Esophagus squamous epithelium (tissue), 5 donors: ENCODE measurements at regions not wholly inside any gene's neighbourhood (a gene's known extent, or its start where the extent isn't known, plus 50 kb on each side); places are given as distances from the start of the nearest gene placed in this dataset.

ENCODE experiments used
- DNase-seq: peaks from one replicate; lab custom pipeline; 2025; lab: John Stamatoyannopoulos, UW
- H3K27ac ChIP-seq, 4 donors: fragments of 200-600 bp; sonication (generic); one replicate each; pipeline ENCODE4 v1.5.1; 2016 to 2019; ENCODE audit warnings: mild to moderate bottlenecking in 1 of 4
- H3K27me3 ChIP-seq, 4 donors: fragments of 200-600 bp; sonication (generic); 1 replicate in 3 of 4; 2 replicates in 1 of 4; pipeline versions ENCODE4 v1.5.1 to v1.6.0; 2017 to 2021; ENCODE audit warnings: antibody characterized with exemption in 1 of 4
- H3K36me3 ChIP-seq, 3 donors: fragments of 200-600 bp; sonication (generic); one replicate each; pipeline ENCODE4 v1.5.1; 2016 to 2019
- H3K4me1 ChIP-seq, 3 donors: fragments of 200-600 bp; sonication (generic); one replicate each; pipeline ENCODE4 v1.5.1; 2017 to 2019
- H3K4me3 ChIP-seq, 4 donors: fragments of 200-600 bp; sonication (generic); 1 replicate in 3 of 4; 2 replicates in 1 of 4; pipeline ENCODE4 v1.5.1; 2016 to 2019; ENCODE audit warnings: mild to moderate bottlenecking in 2 of 4, moderate library complexity in 1 of 4
- H3K9me3 ChIP-seq, 3 donors: fragments of 200-600 bp; sonication (generic); one replicate each; pipeline ENCODE4 v1.5.1; 2016 to 2019
- POLR2A ChIP-seq, 4 donors: fragments of 450-650 bp; IDR thresholded peaks; one replicate each; pipeline ENCODE4 v1.6.1; 2017; ENCODE audit warnings: antibody characterized with exemption in 4 of 4, mild to moderate bottlenecking in 4 of 4, moderate library complexity in 3 of 4
- WGBS, 2 donors: methylation state at CpG; one replicate each; pipeline ENCODE4 v1.1.5; 2018; 5-methylcytosine and 5-hydroxymethylcytosine counted together
- intact Hi-C: fragments of 100-400 bp; cut with DNase I; formaldehyde crosslinking; loops from one replicate; pipeline ENCODE4 v1.15.0; 2022
- TF ChIP-seq, protein P1 (sequence below), 6 experiments: fragments of 450-650 bp in 4 of 6; fragments of 200-600 bp in 2 of 6; sonication (generic) in 2 of 6; IDR thresholded peaks; one replicate each; pipeline ENCODE4 v1.5.1; 2016 to 2019; ENCODE audit warnings: antibody characterized with exemption in 6 of 6, mild to moderate bottlenecking in 4 of 6, moderate library complexity in 4 of 6
- donor health status: DM: yes; HTN: yes; CAD: no.

GRCh38 chr5:130455175-130455574, 550.9 kb downstream of the CHSY3 start:
- Histone ChIP-seq H3K4me1 (no peaks in the 10 kb centered on the region), H3K36me3 (no peaks in the 10 kb centered on the region), H3K4me3 (no peak overlapping the region), H3K27ac (no peak overlapping the region), H3K9me3 (peaks cover 0 to 8% (median 0%) of the 10 kb centered on the region in 3 donors), H3K27me3 (no peaks in the 10 kb centered on the region)
- 80 to 89% methylated on average over 2 of the region's 2 CpGs for WGBS, 2 donors
- TF ChIP-seq POLR2A (IDR thresholded peaks at IDR 0.05) = no peak
- TF ChIP-seq, protein P1, sequence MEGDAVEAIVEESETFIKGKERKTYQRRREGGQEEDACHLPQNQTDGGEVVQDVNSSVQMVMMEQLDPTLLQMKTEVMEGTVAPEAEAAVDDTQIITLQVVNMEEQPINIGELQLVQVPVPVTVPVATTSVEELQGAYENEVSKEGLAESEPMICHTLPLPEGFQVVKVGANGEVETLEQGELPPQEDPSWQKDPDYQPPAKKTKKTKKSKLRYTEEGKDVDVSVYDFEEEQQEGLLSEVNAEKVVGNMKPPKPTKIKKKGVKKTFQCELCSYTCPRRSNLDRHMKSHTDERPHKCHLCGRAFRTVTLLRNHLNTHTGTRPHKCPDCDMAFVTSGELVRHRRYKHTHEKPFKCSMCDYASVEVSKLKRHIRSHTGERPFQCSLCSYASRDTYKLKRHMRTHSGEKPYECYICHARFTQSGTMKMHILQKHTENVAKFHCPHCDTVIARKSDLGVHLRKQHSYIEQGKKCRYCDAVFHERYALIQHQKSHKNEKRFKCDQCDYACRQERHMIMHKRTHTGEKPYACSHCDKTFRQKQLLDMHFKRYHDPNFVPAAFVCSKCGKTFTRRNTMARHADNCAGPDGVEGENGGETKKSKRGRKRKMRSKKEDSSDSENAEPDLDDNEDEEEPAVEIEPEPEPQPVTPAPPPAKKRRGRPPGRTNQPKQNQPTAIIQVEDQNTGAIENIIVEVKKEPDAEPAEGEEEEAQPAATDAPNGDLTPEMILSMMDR (IDR thresholded peaks at IDR 0.05) = no peak
- intact Hi-C loops = no loop called here
- no peak for DNase-seq

DNA sequence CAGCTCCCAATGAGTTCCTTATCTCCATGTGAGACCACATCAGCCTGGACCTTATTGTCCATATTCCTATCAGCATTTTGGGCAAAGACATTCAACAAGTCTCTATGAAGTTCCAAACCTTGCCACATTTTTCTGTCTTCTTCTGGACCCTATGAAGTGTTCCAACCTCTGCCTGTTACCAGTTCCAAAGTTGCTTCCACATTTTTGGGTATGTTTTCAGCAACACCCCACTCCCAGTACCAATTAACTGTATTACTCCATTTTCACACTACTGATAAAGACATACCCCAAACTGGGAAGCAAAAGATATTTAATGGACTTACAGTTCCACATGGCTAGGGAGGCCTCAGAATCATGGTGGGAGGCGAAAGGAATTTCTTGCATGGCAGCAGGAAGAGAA, 548.5 kb downstream of the CHSY3 start:
- WGBS, 2 donors = 75 to 90% methylated on average over 1 of the region's 1 CpG
- intact Hi-C loops = no loop called here
- TF ChIP-seq, protein P1 (IDR thresholded peaks at IDR 0.05) = no peak
- no peak for TF ChIP-seq POLR2A (IDR thresholded peaks at IDR 0.05)

GRCh38 chr5:130436430-130436829, 532.2 kb downstream of the CHSY3 start:
- H3K4me1 ChIP-seq = no peaks in the 10 kb centered on the region
- no peak for TF ChIP-seq POLR2A (IDR thresholded peaks at IDR 0.05)
- TF ChIP-seq, protein P1 (IDR thresholded peaks at IDR 0.05) = no peak
- 52 to 65% methylated on average over 1 of the region's 1 CpG for WGBS, 2 donors
- DNase-seq = no peak
- H3K36me3 ChIP-seq = no peaks in the 10 kb centered on the region
- intact Hi-C loops = no loop called here
- peaks cover 0 to 12% (median 3%) of the 10 kb centered on the region in 3 donors for H3K9me3 ChIP-seq
- H3K4me3 ChIP-seq = no peak overlapping the region
- no peaks in the 10 kb centered on the region for H3K27me3 ChIP-seq
- no peak overlapping the region for H3K27ac ChIP-seq

More for the DNA sequence above, 548.5 kb downstream of the CHSY3 start:
- no peaks in the 10 kb centered on the region for H3K4me1 ChIP-seq
- H3K36me3 ChIP-seq = no peaks in the 10 kb centered on the region
- H3K9me3 ChIP-seq = peaks cover 0 to 4% (median 0%) of the 10 kb centered on the region in 3 donors
- no peak overlapping the region for H3K27ac ChIP-seq
- H3K27me3 ChIP-seq = no peaks in the 10 kb centered on the region
- no peak for DNase-seq
- no peak overlapping the region for H3K4me3 ChIP-seq

- intact Hi-C loops = no loop called here
- no peaks in the 10 kb centered on the region for H3K4me1 ChIP-seq
- no peaks in the 10 kb centered on the region for H3K36me3 ChIP-seq
- TF ChIP-seq POLR2A (IDR thresholded peaks at IDR 0.05) = no peak
- TF ChIP-seq, protein P1 (IDR thresholded peaks at IDR 0.05) = no peak
- H3K27me3 ChIP-seq = no peaks in the 10 kb centered on the region
- WGBS, 2 donors = 80 to 85% methylated on average over 6 of the region's 6 CpGs
- H3K9me3 ChIP-seq = no peaks in the 10 kb centered on the region
- DNase-seq = no peak
- H3K4me3 ChIP-seq = no peak overlapping the region
- H3K27ac ChIP-seq = no peak overlapping the region
Observed at GRCh38 chr5:130427222-130427955, 523.1 kb downstream of the CHSY3 start.

- Histone ChIP-seq H3K4me1 (no peaks in the 10 kb centered on the region), H3K4me3 (no peak overlapping the region), H3K27me3 (no peaks in the 10 kb centered on the region), H3K36me3 (no peaks in the 10 kb centered on the region), H3K27ac (no peak overlapping the region), H3K9me3 (no peaks in the 10 kb centered on the region)
- intact Hi-C loops = no loop called here
- no peak for DNase-seq
- TF ChIP-seq, protein P1 (IDR thresholded peaks at IDR 0.05) = no peak
- TF ChIP-seq POLR2A (IDR thresholded peaks at IDR 0.05) = no peak
- 40 to 67% methylated on average over 1 of the region's 2 CpGs for WGBS, 2 donors
Observed at GRCh38 chr5:130425424-130425823, 521.2 kb downstream of the CHSY3 start.
